HG03521 (cell line): ENCODE measurements at regions not wholly inside any gene's neighbourhood (a gene's known extent, or its start where the extent isn't known, plus 50 kb on each side); places are given as distances from the start of the nearest gene placed in this dataset.

Experiments used
- ATAC-seq: cut with Tn5 transposase; IDR thresholded peaks from one replicate; pipeline ENCODE4 v1.9.1; 2021; ENCODE audit warnings: mild to moderate bottlenecking, moderate library complexity; ENCODE audit not compliant: unreplicated experiment

DNA sequence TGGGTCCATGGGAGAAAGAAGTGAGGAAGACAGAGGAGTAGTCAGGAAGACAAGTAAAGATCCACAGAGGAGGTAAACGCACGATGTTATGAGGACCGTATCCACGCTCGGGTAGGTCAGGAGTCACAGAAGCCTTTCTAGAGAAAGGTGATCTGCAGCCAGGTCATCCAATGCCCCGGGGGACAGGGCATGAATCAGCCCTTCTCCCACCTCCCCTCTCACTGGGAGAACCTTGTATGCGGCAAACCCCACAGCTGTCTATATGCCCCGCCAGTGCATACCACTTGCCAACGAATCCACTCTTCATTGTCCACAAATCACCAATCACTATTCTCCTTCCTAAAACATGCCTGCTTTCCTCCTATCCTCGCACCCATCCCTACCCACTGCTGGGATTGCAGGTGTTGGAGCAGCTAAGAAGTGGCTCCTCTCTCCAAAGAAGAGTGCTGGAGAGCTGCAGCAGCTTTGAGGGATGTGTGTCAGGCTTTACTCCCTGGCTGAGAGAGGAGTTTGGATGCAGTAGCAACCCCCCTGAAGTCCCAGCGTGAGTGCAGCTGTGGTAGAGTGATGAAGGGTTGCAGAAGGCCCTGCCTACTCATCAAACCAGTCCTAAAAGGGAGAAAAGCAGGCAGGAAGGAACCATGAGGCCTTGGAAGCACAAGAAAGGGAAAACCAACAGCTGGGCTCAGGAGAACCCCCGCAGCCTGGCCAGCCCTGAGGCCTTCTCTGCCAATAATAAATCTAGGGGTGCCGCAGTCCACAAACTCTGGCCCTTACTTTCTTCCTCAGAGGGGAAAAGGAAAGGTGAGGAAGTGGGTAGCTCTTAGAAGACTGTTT is 102.2 kb upstream of the GADD45A start:
- no peak for ATAC-seq

- no peak for ATAC-seq
These were observed 101.5 kb upstream of the GADD45A start for GRCh38 chr1:67583462-67583950.

- ATAC-seq = no peak
These were observed 100.1 kb upstream of the GADD45A start for GRCh38 chr1:67584938-67585337.

DNA sequence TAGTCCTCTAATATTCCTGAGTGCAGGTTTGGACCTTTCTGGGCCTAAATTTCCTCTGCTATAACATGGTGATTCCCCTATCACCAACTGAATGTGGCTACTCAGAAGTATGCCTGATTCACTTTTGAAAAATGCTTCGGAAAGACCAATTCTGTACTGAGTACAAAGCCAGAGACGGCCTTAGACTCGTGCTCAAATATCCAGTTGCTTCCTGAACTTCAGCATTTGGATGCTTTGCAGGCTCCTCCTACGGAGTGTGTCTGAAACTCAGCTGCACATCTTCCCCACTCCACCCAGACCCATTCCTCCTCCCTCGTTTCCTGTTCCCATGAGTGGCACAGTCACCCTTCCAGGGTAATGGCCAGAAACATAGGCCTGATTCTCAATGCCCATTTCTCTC is 98.4 kb upstream of the GADD45A start:
- ATAC-seq = no peak

DNA sequence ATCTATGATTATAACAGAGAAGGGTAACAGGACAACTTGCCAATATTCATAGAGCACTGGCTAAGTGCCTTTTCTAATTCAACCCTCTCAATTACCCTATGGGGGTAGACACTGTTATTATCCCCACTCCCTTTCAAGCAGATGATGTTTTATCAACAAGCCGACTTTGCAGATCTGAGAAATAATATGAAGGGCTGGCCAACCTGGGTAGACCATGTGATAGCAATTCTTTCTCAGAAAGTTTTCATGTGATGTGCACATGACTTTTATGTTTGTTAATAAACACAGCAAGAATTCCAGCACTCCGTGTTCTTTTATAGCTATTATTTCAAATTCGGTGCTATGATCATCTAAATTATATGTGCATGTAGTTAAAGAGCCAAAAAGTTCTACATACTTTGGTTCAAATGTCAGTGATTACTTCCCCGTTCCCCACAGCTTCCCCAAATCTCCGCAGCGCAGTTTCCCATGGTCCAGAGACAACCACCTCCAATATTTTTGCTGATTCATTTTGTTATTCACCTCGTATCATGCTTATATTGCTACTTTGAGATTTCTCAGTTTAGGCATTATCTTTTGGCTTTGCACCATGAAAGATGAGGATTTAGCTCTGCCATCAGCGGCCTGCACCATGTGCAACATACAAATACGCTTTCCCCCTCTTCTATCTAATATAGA is 96.7 kb upstream of the GADD45A start:
- no peak for ATAC-seq

DNA sequence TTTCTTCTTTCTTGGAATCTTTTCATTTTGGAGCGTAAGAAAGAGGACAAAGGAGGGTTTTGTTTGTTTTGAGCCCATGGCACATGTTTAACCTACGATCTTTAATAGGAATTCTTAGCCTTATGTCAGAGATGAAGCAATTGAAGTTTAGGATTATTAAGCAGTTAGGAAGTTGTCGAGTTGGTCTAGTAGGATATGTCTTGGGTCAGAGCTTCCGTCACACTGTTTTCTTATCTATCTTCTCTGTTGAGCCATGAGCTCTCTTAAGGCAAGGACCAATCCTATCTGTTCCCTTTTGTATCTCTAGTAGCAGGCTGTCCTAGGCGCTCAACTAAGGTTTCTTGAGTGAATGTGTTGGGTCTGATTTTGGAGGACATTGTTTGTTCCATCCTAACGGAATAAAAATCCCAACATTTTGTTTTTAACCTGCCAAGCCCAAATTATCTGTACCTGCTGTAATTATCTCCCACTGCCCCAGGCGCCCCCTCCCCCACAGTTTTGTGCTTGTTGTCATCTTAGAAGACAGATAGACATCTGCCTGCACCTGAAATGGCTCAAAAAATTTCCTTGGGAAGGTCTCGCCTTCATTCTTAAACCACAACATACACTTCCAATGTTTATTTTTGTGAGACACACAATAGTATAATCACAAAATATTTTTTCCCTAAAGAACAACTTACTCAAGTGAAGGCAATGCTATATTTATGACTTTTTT is 95.3 kb upstream of the GADD45A start:
- ATAC-seq = no peak

- no peak for ATAC-seq
These were observed 94.7 kb upstream of the GADD45A start for GRCh38 chr1:67590329-67590728.

GRCh38 chr1:67594764-67595163 is 90.2 kb upstream of the GADD45A start:
- no peak for ATAC-seq

GRCh38 chr1:67596674-67597073 is 88.3 kb upstream of the GADD45A start:
- ATAC-seq = no peak

DNA sequence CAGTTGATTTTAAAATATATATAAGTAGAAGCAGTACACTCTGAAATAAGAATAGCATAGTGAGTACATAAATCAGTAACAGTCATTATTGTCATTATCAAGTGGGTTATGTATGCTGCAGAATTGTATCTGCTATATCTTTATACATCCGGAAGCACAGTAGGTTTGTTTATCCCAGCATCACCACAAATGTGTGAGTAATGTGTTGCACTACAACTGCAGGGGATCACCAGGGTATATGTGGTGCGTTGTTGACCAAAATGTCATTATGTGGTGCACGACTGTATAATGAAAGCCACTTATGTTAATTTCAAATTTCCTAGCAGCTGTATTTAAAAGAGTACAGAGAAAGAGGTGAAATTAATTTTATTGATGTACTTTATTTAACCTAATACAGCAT is 87.7 kb upstream of the GADD45A start:
- ATAC-seq = no peak

DNA sequence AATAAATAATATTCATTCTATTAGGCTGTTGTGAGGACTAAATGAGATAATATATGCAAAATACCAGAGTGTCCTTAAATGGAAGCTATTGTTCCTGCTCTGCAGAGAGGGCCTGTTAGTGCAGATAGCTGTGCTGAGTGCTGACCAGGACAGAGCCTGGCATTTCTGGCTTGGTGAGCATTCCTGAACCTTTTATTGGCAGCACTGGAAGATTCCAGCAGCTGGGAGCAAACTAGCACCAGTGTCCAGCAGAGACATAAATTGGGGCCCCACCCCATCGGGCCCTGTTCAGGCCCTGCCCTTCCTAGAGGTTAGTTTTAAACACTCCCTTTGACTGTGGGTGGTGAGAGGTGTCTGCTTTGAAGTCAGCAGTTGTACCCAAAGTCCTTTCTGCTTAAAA is 85.9 kb upstream of the GADD45A start:
- no peak for ATAC-seq

DNA sequence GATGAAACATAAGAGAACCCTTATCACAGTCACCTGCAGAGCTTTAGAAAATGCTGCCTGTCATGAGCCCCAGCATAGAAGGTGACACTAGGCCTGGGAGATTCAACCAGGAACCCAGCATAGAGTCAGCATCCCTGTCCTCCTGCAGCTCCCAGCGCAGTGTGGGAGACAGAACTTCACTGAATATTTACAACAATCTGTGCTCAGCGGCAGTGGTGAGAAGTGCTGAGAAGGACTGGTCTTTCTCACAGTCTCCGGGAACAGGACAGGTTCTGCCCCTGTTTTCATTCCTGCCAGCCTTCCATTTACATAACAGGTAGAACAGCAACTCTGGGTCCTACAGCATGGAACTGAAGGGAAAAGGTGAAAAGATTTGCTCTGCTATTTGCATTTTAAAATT is 83.5 kb upstream of the GADD45A start:
- no peak for ATAC-seq

- no peak for ATAC-seq
These were observed 83.0 kb upstream of the GADD45A start for GRCh38 chr1:67601955-67602354.

- no peak for ATAC-seq
These were observed 80.2 kb upstream of the GADD45A start for GRCh38 chr1:67604778-67605177.

- ATAC-seq = no peak
These were observed 79.7 kb upstream of the GADD45A start for GRCh38 chr1:67605209-67605780.

- no peak for ATAC-seq
These were observed 77.7 kb upstream of the GADD45A start for GRCh38 chr1:67607286-67607685.

- no peak for ATAC-seq
These were observed 77.3 kb upstream of the GADD45A start for GRCh38 chr1:67607699-67608098.

DNA sequence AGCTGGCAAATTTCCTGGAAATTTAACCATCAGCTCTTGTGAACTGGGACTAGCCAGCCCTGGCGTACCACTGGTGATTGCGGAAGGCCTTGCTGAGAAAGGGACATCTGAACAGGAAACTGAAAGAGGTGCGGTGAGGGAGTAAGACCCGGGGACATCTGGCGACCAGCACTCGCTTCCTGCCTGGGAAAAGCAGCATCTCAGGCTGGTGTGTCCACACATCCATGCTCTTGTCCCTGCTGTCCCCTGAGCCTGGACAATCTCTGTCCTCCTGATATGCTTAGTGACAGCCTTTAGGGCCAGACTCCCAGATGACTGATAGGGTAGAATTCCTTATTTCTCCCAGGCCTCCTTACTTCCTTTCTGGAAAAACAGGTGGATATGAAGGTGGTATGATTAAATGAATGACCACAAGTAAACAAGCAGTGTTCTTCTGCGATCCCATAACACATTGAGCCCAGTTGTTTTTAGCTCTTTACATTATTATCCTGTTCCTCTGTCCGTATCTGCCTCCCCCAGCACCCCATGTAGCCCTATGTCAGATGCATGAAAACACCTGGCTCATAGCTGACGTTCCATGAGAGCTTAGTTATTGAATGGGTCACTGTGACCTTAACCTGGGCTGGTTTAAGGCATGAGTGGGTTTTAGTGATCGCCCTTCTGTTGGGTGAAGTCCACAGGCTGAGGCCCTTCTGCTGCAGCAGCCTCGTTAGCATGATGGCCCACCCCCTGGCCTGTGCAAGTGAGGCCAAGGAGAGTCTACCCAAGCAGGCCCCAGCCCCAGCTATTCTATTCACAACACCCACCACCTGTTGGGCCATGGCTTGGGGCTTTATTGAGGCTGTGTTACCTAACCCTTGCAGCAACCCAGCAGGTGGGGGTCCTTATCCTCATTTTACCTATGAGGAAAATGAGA is 76.1 kb upstream of the GADD45A start:
- no peak for ATAC-seq

DNA sequence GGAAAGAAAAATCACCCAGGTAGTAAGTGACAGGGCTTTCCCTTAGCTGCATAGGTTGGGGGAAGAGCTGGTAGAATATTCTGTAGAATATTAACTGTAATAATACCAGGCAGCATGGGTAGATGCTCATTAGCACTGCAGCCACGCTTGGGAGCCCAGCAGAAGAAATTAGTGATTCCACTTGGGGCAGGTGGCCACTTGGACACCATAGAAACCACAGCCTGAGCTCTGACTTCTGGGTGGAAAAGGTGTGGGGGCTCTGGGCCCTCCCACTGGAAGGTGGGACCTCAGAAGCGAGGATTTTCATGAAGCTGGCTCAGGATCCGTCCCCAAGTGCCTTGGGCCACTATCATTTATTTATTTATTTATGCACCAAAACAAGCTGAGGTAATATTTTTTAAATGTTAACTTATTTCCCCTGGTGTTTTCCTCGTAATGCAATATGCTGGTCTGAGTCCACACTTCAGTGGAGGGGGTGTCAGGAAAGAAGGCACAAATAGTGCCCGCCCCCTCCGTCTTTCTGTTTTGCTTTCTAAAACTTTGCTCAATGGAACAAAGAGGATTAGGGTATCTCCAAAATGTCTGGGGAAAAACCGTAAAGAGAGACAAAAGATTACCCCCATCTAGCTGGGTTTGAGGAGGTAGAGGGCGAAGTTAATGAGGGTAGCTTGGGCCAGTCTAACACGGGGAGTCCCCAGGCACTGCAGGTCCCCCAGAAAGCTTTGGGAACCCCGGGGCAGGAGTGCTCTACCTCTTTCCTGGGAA is 75.2 kb upstream of the GADD45A start:
- no peak for ATAC-seq

DNA sequence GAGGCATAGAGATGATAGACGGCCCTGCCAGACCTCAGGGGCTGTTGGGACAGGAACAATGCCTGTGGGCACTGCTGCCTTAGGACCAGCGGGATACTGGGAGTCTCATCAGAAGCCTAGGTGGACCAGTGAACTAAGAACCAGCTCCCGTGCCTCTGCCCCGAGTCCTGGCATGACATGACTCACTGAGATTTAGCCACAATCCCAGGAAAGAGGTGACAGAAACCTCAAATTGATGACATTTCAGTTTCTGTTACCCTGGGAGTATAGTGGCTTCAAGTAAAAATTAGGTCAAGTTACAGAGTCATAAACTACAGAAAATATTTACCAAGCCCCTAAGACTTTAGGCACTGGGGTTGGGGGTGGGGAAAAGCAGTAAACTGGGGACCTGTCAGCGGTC is 74.6 kb upstream of the GADD45A start:
- ATAC-seq = no peak
